ENCODE measurements at regions not wholly inside any gene's neighbourhood (a gene's known extent, or its start where the extent isn't known, plus 50 kb on each side); places are given as distances from the start of the nearest gene placed in this dataset.

DNA sequence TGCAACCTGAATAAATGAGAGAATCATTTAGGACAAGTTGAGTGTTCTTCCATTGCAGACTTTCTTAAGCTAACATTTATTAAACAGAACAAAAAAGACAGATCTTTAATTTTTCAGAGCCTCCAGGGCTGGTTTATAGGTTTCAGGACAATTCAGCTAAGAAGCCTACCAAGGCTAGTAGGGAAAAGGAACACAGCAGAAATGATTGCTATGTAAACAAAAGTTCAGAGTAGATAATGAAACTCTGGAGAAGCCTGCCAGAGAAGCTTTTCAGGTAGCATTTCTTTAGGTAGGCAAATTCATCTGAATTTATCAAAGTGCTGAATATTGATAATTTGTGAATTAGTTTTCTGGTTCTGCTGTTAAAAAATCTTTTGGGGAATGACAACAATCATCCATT, 264.2 kb downstream of the DEPDC1B start:
- TF ChIP-seq CTCF (IDR thresholded peaks at IDR 0.05), result no peak
- no peak for TF ChIP-seq POLR2A (IDR thresholded peaks at IDR 0.05)
